ENCODE measurements at regions not wholly inside any gene's neighbourhood (a gene's known extent, or its start where the extent isn't known, plus 50 kb on each side); places are given as distances from the start of the nearest gene placed in this dataset.
"Not testable (repeated sequence)": the region's sequence is repeated elsewhere in the genome, so short reads cannot be mapped to it uniquely, and the experiment has no call there.

GRCh38 chr15:69871511-69872134 is 226.1 kb downstream of the TLE3 start:
- Mint-ChIP-seq H3K36me3 (ENCODE audit: low read depth) (no peaks in the 10 kb centered on the region), H3K4me1 (no peaks in the 10 kb centered on the region), H3K9me3 (peaks cover 7% of the 10 kb centered on the region), H3K27me3 (no peaks in the 10 kb centered on the region), H3K27ac (no peak overlapping the region), H3K4me3 (no peak overlapping the region)
- no peak for ATAC-seq (replicated peaks)

GRCh38 chr15:69873807-69874206 is 223.9 kb downstream of the TLE3 start:
- H3K4me3 Mint-ChIP-seq, result no peak overlapping the region
- H3K4me1 Mint-ChIP-seq, result no peaks in the 10 kb centered on the region
- H3K9me3 Mint-ChIP-seq, result peaks cover 7% of the 10 kb centered on the region
- no peak for ATAC-seq (replicated peaks)
- no peaks in the 10 kb centered on the region for H3K36me3 Mint-ChIP-seq (ENCODE audit: low read depth)
- H3K27ac Mint-ChIP-seq, result no peak overlapping the region
- no peaks in the 10 kb centered on the region for H3K27me3 Mint-ChIP-seq

GRCh38 chr15:69874321-69874720 is 223.4 kb downstream of the TLE3 start:
- H3K4me1 Mint-ChIP-seq, result no peaks in the 10 kb centered on the region
- H3K36me3 Mint-ChIP-seq (ENCODE audit: low read depth), result no peaks in the 10 kb centered on the region
- H3K27me3 Mint-ChIP-seq, result no peaks in the 10 kb centered on the region
- no peak overlapping the region for H3K4me3 Mint-ChIP-seq
- no peak for ATAC-seq (replicated peaks)
- H3K27ac Mint-ChIP-seq, result no peak overlapping the region
- peaks cover 7% of the 10 kb centered on the region for H3K9me3 Mint-ChIP-seq

- Mint-ChIP-seq H3K36me3 (ENCODE audit: low read depth) (no peaks in the 10 kb centered on the region), H3K4me1 (no peaks in the 10 kb centered on the region), H3K27ac (no peak overlapping the region), H3K27me3 (no peaks in the 10 kb centered on the region), H3K9me3 (peaks cover 7% of the 10 kb centered on the region), H3K4me3 (no peak overlapping the region)
- ATAC-seq (replicated peaks), result no peak
Observed at GRCh38 chr15:69876064-69876940, 221.4 kb downstream of the TLE3 start.

- not testable (repeated sequence) for H3K27me3 Mint-ChIP-seq; H3K36me3 Mint-ChIP-seq (ENCODE audit: low read depth); H3K4me3 Mint-ChIP-seq; H3K27ac Mint-ChIP-seq; ATAC-seq (replicated peaks); H3K4me1 Mint-ChIP-seq; H3K9me3 Mint-ChIP-seq
Observed at GRCh38 chr15:69879963-69880362, 217.8 kb downstream of the TLE3 start.

- no peaks in the 10 kb centered on the region for H3K27me3 Mint-ChIP-seq
- no peaks in the 10 kb centered on the region for H3K36me3 Mint-ChIP-seq (ENCODE audit: low read depth)
- H3K4me1 Mint-ChIP-seq, result no peaks in the 10 kb centered on the region
- H3K9me3 Mint-ChIP-seq, result no peaks in the 10 kb centered on the region
- no peak overlapping the region for H3K27ac Mint-ChIP-seq
- H3K4me3 Mint-ChIP-seq, result no peak overlapping the region
- ATAC-seq (replicated peaks), result no peak
Observed at GRCh38 chr15:69880571-69881301, 217.0 kb downstream of the TLE3 start.

- H3K36me3 Mint-ChIP-seq (ENCODE audit: low read depth), result no peaks in the 10 kb centered on the region
- no peaks in the 10 kb centered on the region for H3K27me3 Mint-ChIP-seq
- no peak overlapping the region for H3K4me3 Mint-ChIP-seq
- no peaks in the 10 kb centered on the region for H3K4me1 Mint-ChIP-seq
- ATAC-seq (replicated peaks), result no peak
- no peak overlapping the region for H3K27ac Mint-ChIP-seq
- H3K9me3 Mint-ChIP-seq, result no peaks in the 10 kb centered on the region
Observed at GRCh38 chr15:69881302-69881670, 216.4 kb downstream of the TLE3 start.

GRCh38 chr15:69881766-69882165 is 216.0 kb downstream of the TLE3 start:
- H3K4me3 Mint-ChIP-seq, result no peak overlapping the region
- no peak overlapping the region for H3K27ac Mint-ChIP-seq
- ATAC-seq (replicated peaks), result no peak
- H3K27me3 Mint-ChIP-seq, result no peaks in the 10 kb centered on the region
- H3K4me1 Mint-ChIP-seq, result no peaks in the 10 kb centered on the region
- no peaks in the 10 kb centered on the region for H3K9me3 Mint-ChIP-seq
- H3K36me3 Mint-ChIP-seq (ENCODE audit: low read depth), result no peaks in the 10 kb centered on the region

- Mint-ChIP-seq H3K4me3 (no peak overlapping the region), H3K27me3 (no peaks in the 10 kb centered on the region), H3K27ac (no peak overlapping the region), H3K9me3 (no peaks in the 10 kb centered on the region), H3K4me1 (no peaks in the 10 kb centered on the region), H3K36me3 (ENCODE audit: low read depth) (no peaks in the 10 kb centered on the region)
- no peak for ATAC-seq (replicated peaks)
Observed at GRCh38 chr15:69883306-69883705, 214.4 kb downstream of the TLE3 start.

GRCh38 chr15:69885173-69885955 is 212.4 kb downstream of the TLE3 start:
- Mint-ChIP-seq H3K4me3 (no peak overlapping the region), H3K27me3 (no peaks in the 10 kb centered on the region), H3K9me3 (no peaks in the 10 kb centered on the region), H3K36me3 (ENCODE audit: low read depth) (no peaks in the 10 kb centered on the region), H3K27ac (no peak overlapping the region), H3K4me1 (no peaks in the 10 kb centered on the region)
- ATAC-seq (replicated peaks), result peak; percentile 18

GRCh38 chr15:69887009-69887408 is 210.7 kb downstream of the TLE3 start:
- no peaks in the 10 kb centered on the region for H3K27me3 Mint-ChIP-seq
- H3K4me3 Mint-ChIP-seq, result no peak overlapping the region
- H3K9me3 Mint-ChIP-seq, result no peaks in the 10 kb centered on the region
- H3K4me1 Mint-ChIP-seq, result no peaks in the 10 kb centered on the region
- no peak for ATAC-seq (replicated peaks)
- no peaks in the 10 kb centered on the region for H3K36me3 Mint-ChIP-seq (ENCODE audit: low read depth)
- no peak overlapping the region for H3K27ac Mint-ChIP-seq

- H3K27ac Mint-ChIP-seq, result no peak overlapping the region
- H3K4me3 Mint-ChIP-seq, result no peak overlapping the region
- ATAC-seq (replicated peaks), result no peak
- H3K9me3 Mint-ChIP-seq, result no peaks in the 10 kb centered on the region
- H3K4me1 Mint-ChIP-seq, result no peaks in the 10 kb centered on the region
- H3K27me3 Mint-ChIP-seq, result no peaks in the 10 kb centered on the region
- H3K36me3 Mint-ChIP-seq (ENCODE audit: low read depth), result no peaks in the 10 kb centered on the region
Observed at GRCh38 chr15:69887553-69887952, 210.2 kb downstream of the TLE3 start.

GRCh38 chr15:69888406-69888805 is 209.3 kb downstream of the TLE3 start:
- H3K4me1 Mint-ChIP-seq, result no peaks in the 10 kb centered on the region
- no peaks in the 10 kb centered on the region for H3K9me3 Mint-ChIP-seq
- no peak overlapping the region for H3K27ac Mint-ChIP-seq
- H3K27me3 Mint-ChIP-seq, result no peaks in the 10 kb centered on the region
- no peak for ATAC-seq (replicated peaks)
- no peak overlapping the region for H3K4me3 Mint-ChIP-seq
- no peaks in the 10 kb centered on the region for H3K36me3 Mint-ChIP-seq (ENCODE audit: low read depth)

- Mint-ChIP-seq H3K9me3 (peaks cover 6% of the 10 kb centered on the region), H3K27me3 (peaks cover 10% of the 10 kb centered on the region)
Observed at GRCh38 chr15:69891070-69891536, 206.6 kb downstream of the TLE3 start.

More at GRCh38 chr15:69891070-69891536, 206.6 kb downstream of the TLE3 start:
- Mint-ChIP-seq H3K4me3 (no peak overlapping the region), H3K36me3 (ENCODE audit: low read depth) (no peaks in the 10 kb centered on the region), H3K4me1 (no peaks in the 10 kb centered on the region), H3K27ac (no peak overlapping the region)
- no peak for ATAC-seq (replicated peaks)

Measured in activated T-helper 17 cell treated with anti-CD3 and anti-CD28 coated beads, Interleukin-2, amount 50 U/mL, for 72 hours (primary cell).